ENCODE measurements at regions not wholly inside any gene's neighbourhood (a gene's known extent, or its start where the extent isn't known, plus 50 kb on each side); places are given as distances from the start of the nearest gene placed in this dataset.

GRCh38 chr5:2496891-2497290, 254.6 kb downstream of the IRX2 start:
- no peak for DNase-seq (ENCODE audit: low spot score)

- DNase-seq (ENCODE audit: low spot score), result no peak
Measured at GRCh38 chr5:2496126-2496525, 255.4 kb downstream of the IRX2 start.

GRCh38 chr5:2493356-2493755, 258.1 kb downstream of the IRX2 start:
- no peak for DNase-seq (ENCODE audit: low spot score)

GRCh38 chr5:2492476-2492875, 259.0 kb downstream of the IRX2 start:
- no peak for DNase-seq (ENCODE audit: low spot score)

GRCh38 chr5:2491846-2492245, 259.6 kb downstream of the IRX2 start:
- no peak for DNase-seq (ENCODE audit: low spot score)

GRCh38 chr5:2489306-2489705, 262.2 kb downstream of the IRX2 start:
- DNase-seq (ENCODE audit: low spot score), result no peak

- DNase-seq (ENCODE audit: low spot score), result no peak
Measured at GRCh38 chr5:2488593-2488992, 262.9 kb downstream of the IRX2 start.

GRCh38 chr5:2487152-2487763, 264.2 kb downstream of the IRX2 start:
- DNase-seq (ENCODE audit: low spot score), result no peak

GRCh38 chr5:2486373-2486772, 265.1 kb downstream of the IRX2 start:
- DNase-seq (ENCODE audit: low spot score), result no peak

- DNase-seq (ENCODE audit: low spot score), result no peak
Measured at GRCh38 chr5:2482778-2483177, 268.7 kb downstream of the IRX2 start.

- DNase-seq (ENCODE audit: low spot score), result no peak
Measured at GRCh38 chr5:2480871-2481270, 270.6 kb downstream of the IRX2 start.

- DNase-seq (ENCODE audit: low spot score), result no peak
Measured at GRCh38 chr5:2475902-2476301, 275.6 kb downstream of the IRX2 start.

GRCh38 chr5:2472670-2473069, 278.8 kb downstream of the IRX2 start:
- no peak for DNase-seq (ENCODE audit: low spot score)

- DNase-seq (ENCODE audit: low spot score), result no peak
Measured at GRCh38 chr5:2471152-2471879, 280.2 kb downstream of the IRX2 start.

GRCh38 chr5:2466966-2467365, 284.5 kb downstream of the IRX2 start:
- no peak for DNase-seq (ENCODE audit: low spot score)

GRCh38 chr5:2465383-2465782, 286.1 kb downstream of the IRX2 start:
- no peak for DNase-seq (ENCODE audit: low spot score)

GRCh38 chr5:2464141-2464540, 287.3 kb downstream of the IRX2 start:
- DNase-seq (ENCODE audit: low spot score), result no peak

GRCh38 chr5:2461701-2462691, 289.5 kb downstream of the IRX2 start:
- DNase-seq (ENCODE audit: low spot score), result no peak

GRCh38 chr5:2460098-2460497, 291.4 kb downstream of the IRX2 start:
- no peak for DNase-seq (ENCODE audit: low spot score)

- DNase-seq (ENCODE audit: low spot score), result no peak
Measured at GRCh38 chr5:2459251-2459650, 292.2 kb downstream of the IRX2 start.

GRCh38 chr5:2455878-2456277, 295.6 kb downstream of the IRX2 start:
- no peak for DNase-seq (ENCODE audit: low spot score)

GRCh38 chr5:2454876-2455275, 296.6 kb downstream of the IRX2 start:
- DNase-seq (ENCODE audit: low spot score), result no peak
